ENCODE measurements at regions not wholly inside any gene's neighbourhood (a gene's known extent, or its start where the extent isn't known, plus 50 kb on each side); places are given as distances from the start of the nearest gene placed in this dataset.

GRCh38 chr18:40420675-40421074 is 1534.4 kb upstream of the PIK3C3 start (continued):
- TF ChIP-seq E4F1 (IDR thresholded peaks at IDR 0.05; ENCODE audit: borderline replicate concordance, partially characterized antibody), result no peak
- TF ChIP-seq HDAC2 (IDR thresholded peaks at IDR 0.05), result no peak
- TF ChIP-seq NFYB (IDR thresholded peaks at IDR 0.05; ENCODE audit: insufficient read depth, low read depth, low read length), result no peak
- TF ChIP-seq MTA2 (IDR thresholded peaks at IDR 0.05; ENCODE audit: low read depth), result no peak
- no peak for TF ChIP-seq SPI1 (IDR thresholded peaks at IDR 0.05; ENCODE audit: borderline replicate concordance, insufficient read depth, low read depth, low read length)

GRCh38 chr18:40417501-40417900 is 1537.5 kb upstream of the PIK3C3 start:
- H4K20me1 ChIP-seq (ENCODE audit: control insufficient read depth, insufficient read depth), result no peaks in the 10 kb centered on the region
- DNase-seq (ENCODE audit: low read depth, low spot score) (no peak), FAIRE-seq (no peak), ATAC-seq (no peak)
- WGBS (ENCODE audit: insufficient coverage, insufficient replicate concordance, low lambda C conversion rate, missing lambda C conversion rate), result 4% methylated on average over 1 of the region's 1 CpG
- no peaks in the 10 kb centered on the region for H3K9me3 ChIP-seq (replicated peaks; ENCODE audit: control insufficient read depth, insufficient read depth, low read length)
- no peaks in the 10 kb centered on the region for H3K4me1 ChIP-seq (ENCODE audit: control insufficient read depth, insufficient read depth, low read length)
- H3K27me3 ChIP-seq (replicated peaks in 1 of 2; ENCODE audit: control insufficient read depth in 2 of 2, insufficient read depth in 2 of 2, low read length in 1 of 2), result no peaks in the 10 kb centered on the region
- CTCF ChIA-PET, result interaction anchor here (1.4 kb wide), 1 partner anchor 9 kb away, joined by 7 read pairs; no protein-coding TSS in a partner anchor
- no peak overlapping the region for H3K4me2 ChIP-seq (ENCODE audit: control insufficient read depth, insufficient read depth)
- no peak overlapping the region for H3K27ac ChIP-seq (ENCODE audit: control insufficient read depth, insufficient read depth)
- SMC1A ChIA-PET (ENCODE audit: uncharacterized antibody, unreplicated experiment), result no interaction called here
- no peak overlapping the region for H3K9ac ChIP-seq (ENCODE audit: control insufficient read depth, insufficient read depth, low read length)
- H2AFZ ChIP-seq (ENCODE audit: control insufficient read depth, low read depth, low read length), result no peak overlapping the region
- H3K36me3 ChIP-seq (ENCODE audit: control insufficient read depth in 2 of 2, insufficient read depth in 2 of 2, low read length in 1 of 2), result no peaks in the 10 kb centered on the region
- no TSS peak for BruUV-seq (replicated peaks)
- POLR2A ChIA-PET, result no interaction called here
- in situ Hi-C loops (cut with MboI), result no loop called here
- intact Hi-C loops (cut with micrococcal nuclease; ENCODE audit: unreplicated experiment), result no loop called here
- RAD21 ChIA-PET (ENCODE audit: unreplicated experiment), result no interaction called here
- no peaks in the 10 kb centered on the region for H3K79me2 ChIP-seq (ENCODE audit: control insufficient read depth, insufficient read depth, low read length)
- no peak overlapping the region for H3K4me3 ChIP-seq
- no peak for TF ChIP-seq BACH1 (IDR thresholded peaks at IDR 0.05; ENCODE audit: borderline replicate concordance)
- TF ChIP-seq IRF3 (IDR thresholded peaks at IDR 0.05), result no peak
- no peak for TF ChIP-seq PKNOX1 (IDR thresholded peaks at IDR 0.05)
- TF ChIP-seq ZNF687 (IDR thresholded peaks at IDR 0.05), result no peak
- TF ChIP-seq ZNF217 (IDR thresholded peaks at IDR 0.05), result no peak
- TF ChIP-seq TAF1 (IDR thresholded peaks at IDR 0.05; ENCODE audit: borderline replicate concordance, low read depth, low read length), result no peak
- TF ChIP-seq SKIL (IDR thresholded peaks at IDR 0.05; ENCODE audit: low read depth, poor library complexity, severe bottlenecking), result no peak
- TF ChIP-seq BRCA1 (IDR thresholded peaks at IDR 0.05; ENCODE audit: low read depth, low read length), result no peak

All from GM12878 (cell line).